ENCODE measurements at regions not wholly inside any gene's neighbourhood (a gene's known extent, or its start where the extent isn't known, plus 50 kb on each side); places are given as distances from the start of the nearest gene placed in this dataset.

DNA sequence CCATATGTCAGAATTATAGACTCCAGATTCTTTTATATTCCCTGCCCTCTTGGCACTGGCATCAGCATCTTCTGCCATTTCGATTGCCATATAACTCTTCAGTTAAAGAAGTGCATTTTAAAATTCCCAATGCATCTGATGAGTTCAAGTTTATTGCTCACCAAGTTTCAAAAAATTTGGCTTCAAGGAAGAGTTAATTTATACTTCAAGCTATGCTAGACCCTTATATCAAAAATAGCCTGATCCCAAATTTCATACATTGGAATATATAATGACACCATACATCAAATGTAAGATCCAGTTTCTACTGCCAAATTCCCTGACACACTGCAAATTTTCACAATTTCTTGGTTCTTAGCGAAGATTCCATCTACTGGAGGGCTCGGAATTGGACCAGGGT is 1058.6 kb downstream of the NTRK3 start:
- no peak for DNase-seq
- intact Hi-C loops (cut with micrococcal nuclease), result no loop called here
- TF ChIP-seq, protein P1, sequence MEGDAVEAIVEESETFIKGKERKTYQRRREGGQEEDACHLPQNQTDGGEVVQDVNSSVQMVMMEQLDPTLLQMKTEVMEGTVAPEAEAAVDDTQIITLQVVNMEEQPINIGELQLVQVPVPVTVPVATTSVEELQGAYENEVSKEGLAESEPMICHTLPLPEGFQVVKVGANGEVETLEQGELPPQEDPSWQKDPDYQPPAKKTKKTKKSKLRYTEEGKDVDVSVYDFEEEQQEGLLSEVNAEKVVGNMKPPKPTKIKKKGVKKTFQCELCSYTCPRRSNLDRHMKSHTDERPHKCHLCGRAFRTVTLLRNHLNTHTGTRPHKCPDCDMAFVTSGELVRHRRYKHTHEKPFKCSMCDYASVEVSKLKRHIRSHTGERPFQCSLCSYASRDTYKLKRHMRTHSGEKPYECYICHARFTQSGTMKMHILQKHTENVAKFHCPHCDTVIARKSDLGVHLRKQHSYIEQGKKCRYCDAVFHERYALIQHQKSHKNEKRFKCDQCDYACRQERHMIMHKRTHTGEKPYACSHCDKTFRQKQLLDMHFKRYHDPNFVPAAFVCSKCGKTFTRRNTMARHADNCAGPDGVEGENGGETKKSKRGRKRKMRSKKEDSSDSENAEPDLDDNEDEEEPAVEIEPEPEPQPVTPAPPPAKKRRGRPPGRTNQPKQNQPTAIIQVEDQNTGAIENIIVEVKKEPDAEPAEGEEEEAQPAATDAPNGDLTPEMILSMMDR (IDR thresholded peaks at IDR 0.05), result no peak
- H3K9me3 Mint-ChIP-seq, result no peaks in the 10 kb centered on the region
- H3K4me3 Mint-ChIP-seq, result no peak overlapping the region
- POLR2A ChIA-PET, result no interaction called here
- H3K27ac Mint-ChIP-seq, result no peak overlapping the region
- no peak for ATAC-seq
- no peaks in the 10 kb centered on the region for H3K4me1 Mint-ChIP-seq (ENCODE audit: low read depth)
- H3K27me3 Mint-ChIP-seq, result peaks cover 3% of the 10 kb centered on the region
- CTCF ChIA-PET, result no interaction called here
- H3K36me3 Mint-ChIP-seq (ENCODE audit: low read depth), result no peaks in the 10 kb centered on the region

GRCh38 chr15:87196498-87196897 is 1060.0 kb downstream of the NTRK3 start:
- CTCF ChIA-PET, result no interaction called here
- H3K36me3 Mint-ChIP-seq (ENCODE audit: low read depth), result no peaks in the 10 kb centered on the region
- no peak overlapping the region for H3K4me3 Mint-ChIP-seq
- no peak overlapping the region for H3K27ac Mint-ChIP-seq
- no peaks in the 10 kb centered on the region for H3K4me1 Mint-ChIP-seq (ENCODE audit: low read depth)
- TF ChIP-seq, protein P1 (IDR thresholded peaks at IDR 0.05), result no peak
- POLR2A ChIA-PET, result no interaction called here
- ATAC-seq, result no peak
- H3K27me3 Mint-ChIP-seq, result peaks cover 3% of the 10 kb centered on the region
- DNase-seq, result no peak
- no peaks in the 10 kb centered on the region for H3K9me3 Mint-ChIP-seq
- intact Hi-C loops (cut with micrococcal nuclease), result no loop called here

- ChIA-PET POLR2A (interaction anchor here (0.9 kb wide), 1 partner anchor 212 kb away, joined by 3 read pairs; no protein-coding TSS in a partner anchor), CTCF (no interaction called here)
- Mint-ChIP-seq H3K4me1 (ENCODE audit: low read depth) (no peaks in the 10 kb centered on the region), H3K4me3 (no peak overlapping the region), H3K27ac (no peak overlapping the region), H3K27me3 (peaks cover 2% of the 10 kb centered on the region), H3K36me3 (ENCODE audit: low read depth) (no peaks in the 10 kb centered on the region), H3K9me3 (no peaks in the 10 kb centered on the region)
- intact Hi-C loops (cut with micrococcal nuclease), result no loop called here
- TF ChIP-seq, protein P1 (IDR thresholded peaks at IDR 0.05), result no peak
- DNase-seq, result no peak
- ATAC-seq, result no peak
Measured at GRCh38 chr15:87193481-87193880, 1063.1 kb downstream of the NTRK3 start.

DNA sequence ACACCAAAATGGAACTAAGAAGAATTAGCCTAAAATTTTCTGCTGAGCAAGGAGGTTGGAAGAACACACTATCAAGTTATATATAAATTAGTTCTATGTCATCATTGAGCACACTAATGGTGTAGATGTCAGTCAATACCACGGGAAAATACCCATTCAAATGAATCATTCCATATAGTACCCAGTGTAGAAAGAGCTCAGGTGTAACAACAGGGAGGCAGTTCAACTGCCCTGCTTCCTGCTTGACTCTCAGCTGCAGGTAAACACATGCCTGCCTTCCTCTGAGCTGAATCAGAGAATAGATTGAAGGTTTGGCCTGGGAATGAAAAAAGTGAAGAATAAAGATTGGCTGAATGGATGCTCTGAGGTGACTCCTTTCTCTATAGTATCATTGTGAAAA is 1088.0 kb downstream of the AGBL1 start:
- Mint-ChIP-seq H3K9me3 (no peaks in the 10 kb centered on the region), H3K4me3 (no peak overlapping the region), H3K27me3 (no peaks in the 10 kb centered on the region), H3K36me3 (ENCODE audit: low read depth) (no peaks in the 10 kb centered on the region), H3K27ac (no peak overlapping the region), H3K4me1 (ENCODE audit: low read depth) (no peaks in the 10 kb centered on the region)
- TF ChIP-seq, protein P1 (IDR thresholded peaks at IDR 0.05), result no peak
- DNase-seq (no peak), ATAC-seq (no peak)
- ChIA-PET CTCF (no interaction called here), POLR2A (no interaction called here)
- intact Hi-C loops (cut with micrococcal nuclease), result no loop called here

GRCh38 chr15:87167055-87167454 is 1087.4 kb downstream of the AGBL1 start:
- H3K4me3 Mint-ChIP-seq, result no peak overlapping the region
- H3K36me3 Mint-ChIP-seq (ENCODE audit: low read depth), result no peaks in the 10 kb centered on the region
- no peaks in the 10 kb centered on the region for H3K9me3 Mint-ChIP-seq
- ATAC-seq, result no peak
- ChIA-PET CTCF (no interaction called here), POLR2A (no interaction called here)
- TF ChIP-seq, protein P1 (IDR thresholded peaks at IDR 0.05), result no peak
- no peaks in the 10 kb centered on the region for H3K4me1 Mint-ChIP-seq (ENCODE audit: low read depth)
- intact Hi-C loops (cut with micrococcal nuclease), result no loop called here
- H3K27me3 Mint-ChIP-seq, result no peaks in the 10 kb centered on the region
- no peak for DNase-seq
- H3K27ac Mint-ChIP-seq, result no peak overlapping the region
